CD4-positive, CD25-positive, alpha-beta regulatory T cell (primary cell): ENCODE measurements at regions not wholly inside any gene's neighbourhood (a gene's known extent, or its start where the extent isn't known, plus 50 kb on each side); places are given as distances from the start of the nearest gene placed in this dataset.
"Not testable (repeated sequence)": the region's sequence is repeated elsewhere in the genome, so short reads cannot be mapped to it uniquely, and the experiment has no call there.

ENCODE experiments used
- ATAC-seq, 2 donors: fragments of 150-1000 bp; cut with Tn5 transposase; one replicate each; pipeline ENCODE4 v1.10.0; 2021; ENCODE audit warnings: low read depth in 2 of 2, moderate number of reproducible peaks in 2 of 2, moderate library complexity in 1 of 2
- DNase-seq, 3 donors: peaks; one replicate each; pipeline versions ENCODE4 v3.0.0 to v3.0.0-alpha.2; 2012 to 2022; ENCODE audit warnings: mixed read lengths in 1 of 3
- H3K27ac ChIP-seq: one replicate; pipeline ENCODE4 v1.7.0; 2013; ENCODE audit warnings: mild to moderate bottlenecking, low read length; ENCODE audit not compliant: insufficient read depth, poor library complexity, severe bottlenecking
- H3K27me3 ChIP-seq: one replicate; pipeline ENCODE4 v1.7.0; 2013; ENCODE audit warnings: low read length; ENCODE audit not compliant: control insufficient read depth, insufficient read depth
- H3K36me3 ChIP-seq: one replicate; pipeline ENCODE4 v1.7.0; 2013; ENCODE audit warnings: mild to moderate bottlenecking, low read length, moderate library complexity; ENCODE audit not compliant: control insufficient read depth, insufficient read depth
- H3K4me1 ChIP-seq: 2 replicates; pipeline ENCODE4 v1.7.0; 2013; ENCODE audit warnings: mild to moderate bottlenecking, low read length; ENCODE audit not compliant: insufficient read depth, control insufficient read depth, poor library complexity, severe bottlenecking
- H3K4me3 ChIP-seq: one replicate; pipeline ENCODE4 v1.7.0; 2013; ENCODE audit warnings: low read depth, mild to moderate bottlenecking, low read length, moderate library complexity
- H3K9me3 ChIP-seq, 2 experiments: 1 replicate in 1 of 2; 2 replicates in 1 of 2; pipeline ENCODE4 v1.7.0; 2013; ENCODE audit warnings: low read length in 2 of 2, mild to moderate bottlenecking in 1 of 2, moderate library complexity in 1 of 2; ENCODE audit not compliant: control insufficient read depth in 2 of 2
- H3K27ac Mint-ChIP-seq, 3 donors: one replicate each; pipeline ENCODE4 v1.8.0; 2020 to 2022; ENCODE audit warnings: mild to moderate bottlenecking in 3 of 3, mixed read lengths in 3 of 3, moderate library complexity in 2 of 3
- H3K27me3 Mint-ChIP-seq: one replicate; pipeline ENCODE4 v1.8.0; 2022; ENCODE audit warnings: mild to moderate bottlenecking, mixed read lengths
- H3K36me3 Mint-ChIP-seq: one replicate; pipeline ENCODE4 v1.8.0; 2020; ENCODE audit warnings: mixed read lengths
- H3K4me1 Mint-ChIP-seq, 4 donors: one replicate each; pipeline ENCODE4 v1.8.0; 2020 to 2022; ENCODE audit warnings: mixed read lengths in 4 of 4, mild to moderate bottlenecking in 1 of 4
- H3K4me3 Mint-ChIP-seq, 4 donors: one replicate each; pipeline ENCODE4 v1.8.0; 2020 to 2022; ENCODE audit warnings: mild to moderate bottlenecking in 4 of 4, mixed read lengths in 4 of 4, moderate library complexity in 3 of 4
- H3K9me3 Mint-ChIP-seq, 7 donors: one replicate each; pipeline ENCODE4 v1.8.0; 2020 to 2022; ENCODE audit warnings: mixed read lengths in 7 of 7, mild to moderate bottlenecking in 3 of 7, moderate library complexity in 2 of 7

- Histone ChIP-seq H3K36me3 (no peaks in the 10 kb centered on the region), H3K4me3 (no peak overlapping the region), H3K4me1 (no peaks in the 10 kb centered on the region), H3K9me3 (no peaks in the 10 kb centered on the region), H3K27me3 (no peaks in the 10 kb centered on the region), H3K27ac (no peak overlapping the region)
- Mint-ChIP-seq H3K9me3 (peaks cover 0 to 3% (median 0%) of the 10 kb centered on the region in 7 donors), H3K36me3 (peaks cover 3% of the 10 kb centered on the region), H3K27me3 (no peaks in the 10 kb centered on the region), H3K27ac (no peak overlapping the region), H3K4me3 (no peak overlapping the region), H3K4me1 (no peaks in the 10 kb centered on the region)
- ATAC-seq: no peak
- DNase-seq: no peak
These were observed 84.5 kb upstream of the PLET1 start for GRCh38 chr11:112345166-112345565.

- no peaks in the 10 kb centered on the region for H3K36me3 ChIP-seq
- H3K4me3 Mint-ChIP-seq: no peak overlapping the region
- H3K36me3 Mint-ChIP-seq: peaks cover 3% of the 10 kb centered on the region
- H3K27ac ChIP-seq: no peak overlapping the region
- peaks cover 0 to 3% (median 0%) of the 10 kb centered on the region in 7 donors for H3K9me3 Mint-ChIP-seq
- H3K27me3 ChIP-seq: no peaks in the 10 kb centered on the region
- no peaks in the 10 kb centered on the region for H3K4me1 ChIP-seq
- H3K27me3 Mint-ChIP-seq: no peaks in the 10 kb centered on the region
- no peak overlapping the region for H3K4me3 ChIP-seq
- no peak overlapping the region for H3K27ac Mint-ChIP-seq
- DNase-seq (no peak), ATAC-seq (no peak)
- no peaks in the 10 kb centered on the region for H3K9me3 ChIP-seq
- H3K4me1 Mint-ChIP-seq: no peaks in the 10 kb centered on the region
These were observed 85.0 kb upstream of the PLET1 start for GRCh38 chr11:112345706-112346105.

- no peak overlapping the region for H3K4me3 ChIP-seq
- peaks cover 8% of the 10 kb centered on the region for H3K36me3 Mint-ChIP-seq
- no peaks in the 10 kb centered on the region for H3K9me3 ChIP-seq
- H3K27ac ChIP-seq: no peak overlapping the region
- ATAC-seq (no peak), DNase-seq (no peak)
- no peaks in the 10 kb centered on the region for H3K36me3 ChIP-seq
- H3K4me1 Mint-ChIP-seq: no peaks in the 10 kb centered on the region
- H3K27me3 Mint-ChIP-seq: no peaks in the 10 kb centered on the region
- no peak overlapping the region for H3K27ac Mint-ChIP-seq
- H3K9me3 Mint-ChIP-seq: peaks cover 0 to 3% (median 0%) of the 10 kb centered on the region in 7 donors
- H3K4me1 ChIP-seq: no peaks in the 10 kb centered on the region
- no peaks in the 10 kb centered on the region for H3K27me3 ChIP-seq
- peak overlapping the region in 1 of 4 donors; percentile 74 for H3K4me3 Mint-ChIP-seq
These were observed 85.9 kb upstream of the PLET1 start for GRCh38 chr11:112346586-112346985.

- Histone ChIP-seq H3K4me3 (no peak overlapping the region), H3K36me3 (no peaks in the 10 kb centered on the region), H3K27ac (no peak overlapping the region), H3K27me3 (no peaks in the 10 kb centered on the region), H3K4me1 (no peaks in the 10 kb centered on the region), H3K9me3 (no peaks in the 10 kb centered on the region)
- Mint-ChIP-seq H3K36me3 (peaks cover 11% of the 10 kb centered on the region), H3K27ac (no peak overlapping the region), H3K4me1 (peaks cover 0 to 2% (median 0%) of the 10 kb centered on the region in 4 donors), H3K4me3 (no peak overlapping the region), H3K9me3 (peaks cover 0 to 3% (median 0%) of the 10 kb centered on the region in 7 donors), H3K27me3 (no peaks in the 10 kb centered on the region)
- DNase-seq (no peak), ATAC-seq (no peak)
These were observed 87.9 kb upstream of the PLET1 start for GRCh38 chr11:112348480-112349029.

- H3K4me1 ChIP-seq, H3K4me1 Mint-ChIP-seq, H3K4me3 Mint-ChIP-seq, H3K9me3 ChIP-seq, H3K9me3 Mint-ChIP-seq, H3K27ac ChIP-seq, ATAC-seq, H3K27ac Mint-ChIP-seq, H3K4me3 ChIP-seq, H3K27me3 ChIP-seq, H3K27me3 Mint-ChIP-seq, DNase-seq, H3K36me3 Mint-ChIP-seq, H3K36me3 ChIP-seq: not testable (repeated sequence)
These were observed 90.8 kb upstream of the PLET1 start for GRCh38 chr11:112351423-112351822.

GRCh38 chr11:112352907-112353306 is 92.2 kb upstream of the PLET1 start:
- Mint-ChIP-seq H3K9me3 (peaks cover 0 to 4% (median 0%) of the 10 kb centered on the region in 7 donors), H3K27me3 (no peaks in the 10 kb centered on the region), H3K27ac (no peak overlapping the region), H3K4me3 (no peak overlapping the region), H3K36me3 (peaks cover 7% of the 10 kb centered on the region), H3K4me1 (peaks cover 0 to 2% (median 0%) of the 10 kb centered on the region in 4 donors)
- no peaks in the 10 kb centered on the region for H3K36me3 ChIP-seq
- no peaks in the 10 kb centered on the region for H3K27me3 ChIP-seq
- no peak for DNase-seq
- H3K27ac ChIP-seq: no peak overlapping the region
- H3K4me1 ChIP-seq: no peaks in the 10 kb centered on the region
- no peaks in the 10 kb centered on the region for H3K9me3 ChIP-seq
- ATAC-seq: no peak
- no peak overlapping the region for H3K4me3 ChIP-seq

GRCh38 chr11:112354364-112354763 is 93.7 kb upstream of the PLET1 start:
- peaks cover 0 to 4% (median 0%) of the 10 kb centered on the region in 7 donors for H3K9me3 Mint-ChIP-seq
- peaks cover 0 to 2% (median 0%) of the 10 kb centered on the region in 4 donors for H3K4me1 Mint-ChIP-seq
- H3K27me3 ChIP-seq: no peaks in the 10 kb centered on the region
- peaks cover 7% of the 10 kb centered on the region for H3K36me3 Mint-ChIP-seq
- no peak overlapping the region for H3K4me3 Mint-ChIP-seq
- peak overlapping the region in 2 of 3 donors; percentile 3 to 6 for H3K27ac Mint-ChIP-seq
- no peaks in the 10 kb centered on the region for H3K9me3 ChIP-seq
- no peak for ATAC-seq
- no peak overlapping the region for H3K27ac ChIP-seq
- no peak overlapping the region for H3K4me3 ChIP-seq
- H3K36me3 ChIP-seq: no peaks in the 10 kb centered on the region
- DNase-seq: no peak
- no peaks in the 10 kb centered on the region for H3K27me3 Mint-ChIP-seq
- no peaks in the 10 kb centered on the region for H3K4me1 ChIP-seq

DNA sequence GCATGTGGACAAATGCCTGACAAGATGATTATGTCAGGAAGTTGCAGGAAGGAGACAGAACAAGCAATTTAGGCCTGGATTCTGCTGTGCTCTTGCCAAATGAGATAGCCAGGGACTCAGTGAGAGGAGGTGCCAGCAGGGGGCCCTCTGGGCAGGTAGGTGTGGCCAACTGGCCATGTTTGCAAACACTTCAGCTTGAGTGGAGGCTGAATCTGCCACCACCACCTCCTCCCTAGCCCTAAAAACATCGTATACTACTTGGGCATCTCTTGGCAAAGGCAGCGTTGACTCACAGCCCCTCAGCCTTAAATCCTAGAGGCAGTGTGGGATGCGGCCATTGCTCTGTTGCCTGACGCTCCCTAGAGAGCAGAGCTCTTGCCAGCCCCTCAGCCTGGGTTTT is 95.1 kb upstream of the PLET1 start:
- Mint-ChIP-seq H3K4me1 (peaks cover 0 to 2% (median 0%) of the 10 kb centered on the region in 4 donors), H3K9me3 (peaks cover 0 to 2% (median 0%) of the 10 kb centered on the region in 7 donors), H3K27me3 (no peaks in the 10 kb centered on the region), H3K36me3 (peaks cover 7% of the 10 kb centered on the region), H3K4me3 (no peak overlapping the region), H3K27ac (no peak overlapping the region)
- Histone ChIP-seq H3K27me3 (no peaks in the 10 kb centered on the region), H3K4me1 (no peaks in the 10 kb centered on the region), H3K4me3 (no peak overlapping the region), H3K36me3 (no peaks in the 10 kb centered on the region), H3K27ac (no peak overlapping the region), H3K9me3 (no peaks in the 10 kb centered on the region)
- DNase-seq (peak in 1 of 3 donors; percentile 10), ATAC-seq (no peak)
